PC-9 (cell line): ENCODE measurements at regions not wholly inside any gene's neighbourhood (a gene's known extent, or its start where the extent isn't known, plus 50 kb on each side); places are given as distances from the start of the nearest gene placed in this dataset.

Source experiments
- BruUV-seq: library from RNA; stranded (reverse); fragments of 400-500 nt; replicated peaks from 2 replicates; lab custom pipeline; 2021; lab: Mats Ljungman, UMichigan
- CTCF ChIA-PET: fragments of 300-600 bp; sonication (Branson Sonifier 250); formaldehyde crosslinking; loops from one replicate; lab custom pipeline; 2022; ENCODE audit warnings: antibody characterized with exemption; lab: Charles Lee
- POLR2A ChIA-PET: fragments of 300-600 bp; sonication (Branson Sonifier 250); formaldehyde crosslinking; loops from one replicate; lab custom pipeline; 2022; ENCODE audit warnings: antibody characterized with exemption; ENCODE audit not compliant: unreplicated experiment; lab: Charles Lee
- DNase-seq, 2 experiments: peaks; one replicate each; pipeline versions ENCODE4 v3.0.0 to v3.0.0-alpha.2; 2015 to 2022; ENCODE audit warnings: mixed read lengths in 1 of 2
- H2AFZ ChIP-seq: fragments of 200-600 bp; sonication (generic); 2 replicates; pipeline ENCODE4 v1.8.1; 2017; ENCODE audit warnings: antibody characterized with exemption
- H3F3A ChIP-seq: fragments of 200-600 bp; sonication (generic); 2 replicates; pipeline ENCODE4 v1.8.1; 2017; ENCODE audit warnings: antibody characterized with exemption, mild to moderate bottlenecking, low read depth; ENCODE audit not compliant: insufficient read depth
- H3K27ac ChIP-seq: fragments of 200-600 bp; sonication (generic); 2 replicates; pipeline ENCODE4 v1.6.1; 2016; ENCODE audit warnings: mixed run types
- H3K27me3 ChIP-seq: fragments of 200-600 bp; sonication (generic); 2 replicates; pipeline ENCODE4 v1.6.1; 2016; ENCODE audit warnings: low read depth, mixed run types; ENCODE audit not compliant: insufficient read depth
- H3K36me3 ChIP-seq: fragments of 200-600 bp; sonication (generic); 2 replicates; pipeline ENCODE4 v1.6.1; 2016; ENCODE audit warnings: low read depth, mixed run types
- H3K4me1 ChIP-seq: fragments of 200-600 bp; sonication (generic); replicated peaks from 2 replicates; pipeline ENCODE4 v1.6.1; 2016; ENCODE audit warnings: mixed run types; ENCODE audit not compliant: insufficient read depth
- H3K4me2 ChIP-seq: fragments of 200-600 bp; sonication (generic); 2 replicates; pipeline ENCODE4 v1.6.1; 2017; ENCODE audit warnings: mixed run types
- H3K4me3 ChIP-seq: fragments of 200-600 bp; sonication (generic); 2 replicates; pipeline ENCODE4 v1.6.1; 2016; ENCODE audit warnings: mixed run types
- H3K79me2 ChIP-seq: fragments of 200-600 bp; sonication (generic); 2 replicates; pipeline ENCODE4 v1.6.1; 2017; ENCODE audit warnings: low read depth, mixed run types
- H3K9me2 ChIP-seq: fragments of 200-600 bp; sonication (generic); 2 replicates; pipeline ENCODE4 v1.8.1; 2017; ENCODE audit warnings: mild to moderate bottlenecking; ENCODE audit not compliant: insufficient read depth
- H3K9me3 ChIP-seq: fragments of 200-600 bp; sonication (generic); 2 replicates; pipeline ENCODE4 v1.8.1; 2016; ENCODE audit warnings: low read depth; ENCODE audit not compliant: insufficient read depth
- H4K20me1 ChIP-seq: fragments of 200-600 bp; sonication (generic); 2 replicates; pipeline ENCODE4 v1.8.1; 2017; ENCODE audit not compliant: insufficient read depth
- EZH2 ChIP-seq: fragments of 200-600 bp; sonication (generic); IDR thresholded peaks from 2 replicates; pipeline ENCODE4 v1.8.0; 2017; ENCODE audit warnings: antibody characterized with exemption, low read depth
- intact Hi-C: fragments of 100-400 bp; cut with micrococcal nuclease; formaldehyde crosslinking; loops from one replicate; pipeline ENCODE4 v1.10.0; 2022; ENCODE audit not compliant: unreplicated experiment
- TF ChIP-seq, protein P1 (sequence below): fragments of 200-600 bp; sonication (generic); conservative IDR thresholded peaks from 2 replicates; pipeline ENCODE4 v1.6.1; 2017; ENCODE audit warnings: mixed run types, antibody characterized with exemption, mild to moderate bottlenecking, moderate library complexity

DNA sequence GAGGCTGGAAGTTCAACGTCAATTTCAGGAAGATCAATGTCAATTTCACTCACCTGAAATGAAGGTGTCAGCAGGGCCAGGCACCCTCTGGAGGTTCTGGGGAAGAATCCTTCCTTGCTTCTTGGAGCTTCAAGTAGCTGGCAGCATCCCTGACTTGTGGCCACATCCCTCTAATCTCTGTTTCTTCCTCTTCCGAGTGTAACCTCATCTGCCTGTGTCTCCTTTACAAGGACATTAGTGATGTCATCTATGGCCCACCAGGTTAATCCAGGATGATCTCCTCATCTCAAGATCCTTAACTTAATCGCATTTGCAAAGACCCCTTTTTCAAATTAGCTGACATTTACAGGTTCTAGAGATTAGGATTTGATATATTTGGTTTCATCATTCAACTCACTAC is 240.8 kb upstream of the MTNR1B start:
- no peaks in the 10 kb centered on the region for H3F3A ChIP-seq
- TF ChIP-seq EZH2: no peak
- ChIA-PET CTCF (interaction anchor here (0.6 kb wide), 1 partner anchor 250 kb away, joined by 3 read pairs; no protein-coding TSS in a partner anchor), POLR2A (interaction anchor here (0.6 kb wide), 1 partner anchor 369 kb away, joined by 4 read pairs; no protein-coding TSS in a partner anchor)
- H3K9me2 ChIP-seq: no peaks in the 10 kb centered on the region
- H3K9me3 ChIP-seq: no peaks in the 10 kb centered on the region
- H3K27ac ChIP-seq: no peak overlapping the region
- intact Hi-C loops: no loop called here
- BruUV-seq: no TSS peak
- no peaks in the 10 kb centered on the region for H3K36me3 ChIP-seq
- H2AFZ ChIP-seq: no peak overlapping the region
- H3K79me2 ChIP-seq: no peaks in the 10 kb centered on the region
- no peak for DNase-seq
- no peak overlapping the region for H3K4me2 ChIP-seq
- no peaks in the 10 kb centered on the region for H3K4me1 ChIP-seq
- no peak overlapping the region for H3K4me3 ChIP-seq
- no peaks in the 10 kb centered on the region for H3K27me3 ChIP-seq
- H4K20me1 ChIP-seq: no peaks in the 10 kb centered on the region

DNA sequence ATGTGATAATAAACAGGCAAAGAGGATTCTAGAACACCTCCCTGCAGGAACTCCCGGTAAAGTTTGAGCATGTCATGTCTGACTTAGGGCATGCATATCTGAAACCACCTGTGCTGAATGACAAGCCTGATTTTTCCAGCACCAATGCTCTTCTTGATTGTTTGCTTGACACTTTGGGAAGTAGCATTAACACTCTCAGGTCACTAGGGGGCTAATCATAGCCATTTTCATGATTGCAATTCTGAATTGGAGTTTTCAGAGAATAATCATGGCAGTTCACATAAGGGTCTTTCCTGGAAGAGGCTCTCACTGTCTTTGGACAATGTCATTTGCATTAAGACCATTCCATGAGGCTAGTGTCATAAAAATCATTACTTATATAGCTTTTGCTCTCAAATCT is 234.4 kb upstream of the MTNR1B start:
- Histone ChIP-seq H3K4me3 (no peak overlapping the region), H3K27ac (no peak overlapping the region), H3K27me3 (no peaks in the 10 kb centered on the region), H3K9me3 (no peaks in the 10 kb centered on the region), H2AFZ (no peak overlapping the region), H3K4me1 (no peaks in the 10 kb centered on the region), H3K79me2 (no peaks in the 10 kb centered on the region), H3K36me3 (no peaks in the 10 kb centered on the region), H4K20me1 (no peaks in the 10 kb centered on the region), H3K4me2 (no peak overlapping the region), H3F3A (no peaks in the 10 kb centered on the region), H3K9me2 (no peaks in the 10 kb centered on the region)
- TF ChIP-seq EZH2: no peak
- TF ChIP-seq, protein P1, sequence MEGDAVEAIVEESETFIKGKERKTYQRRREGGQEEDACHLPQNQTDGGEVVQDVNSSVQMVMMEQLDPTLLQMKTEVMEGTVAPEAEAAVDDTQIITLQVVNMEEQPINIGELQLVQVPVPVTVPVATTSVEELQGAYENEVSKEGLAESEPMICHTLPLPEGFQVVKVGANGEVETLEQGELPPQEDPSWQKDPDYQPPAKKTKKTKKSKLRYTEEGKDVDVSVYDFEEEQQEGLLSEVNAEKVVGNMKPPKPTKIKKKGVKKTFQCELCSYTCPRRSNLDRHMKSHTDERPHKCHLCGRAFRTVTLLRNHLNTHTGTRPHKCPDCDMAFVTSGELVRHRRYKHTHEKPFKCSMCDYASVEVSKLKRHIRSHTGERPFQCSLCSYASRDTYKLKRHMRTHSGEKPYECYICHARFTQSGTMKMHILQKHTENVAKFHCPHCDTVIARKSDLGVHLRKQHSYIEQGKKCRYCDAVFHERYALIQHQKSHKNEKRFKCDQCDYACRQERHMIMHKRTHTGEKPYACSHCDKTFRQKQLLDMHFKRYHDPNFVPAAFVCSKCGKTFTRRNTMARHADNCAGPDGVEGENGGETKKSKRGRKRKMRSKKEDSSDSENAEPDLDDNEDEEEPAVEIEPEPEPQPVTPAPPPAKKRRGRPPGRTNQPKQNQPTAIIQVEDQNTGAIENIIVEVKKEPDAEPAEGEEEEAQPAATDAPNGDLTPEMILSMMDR: peak; percentile 61
- CTCF ChIA-PET: no interaction called here
- POLR2A ChIA-PET: no interaction called here
- intact Hi-C loops: no loop called here
- DNase-seq: no peak
- no TSS peak for BruUV-seq

DNA sequence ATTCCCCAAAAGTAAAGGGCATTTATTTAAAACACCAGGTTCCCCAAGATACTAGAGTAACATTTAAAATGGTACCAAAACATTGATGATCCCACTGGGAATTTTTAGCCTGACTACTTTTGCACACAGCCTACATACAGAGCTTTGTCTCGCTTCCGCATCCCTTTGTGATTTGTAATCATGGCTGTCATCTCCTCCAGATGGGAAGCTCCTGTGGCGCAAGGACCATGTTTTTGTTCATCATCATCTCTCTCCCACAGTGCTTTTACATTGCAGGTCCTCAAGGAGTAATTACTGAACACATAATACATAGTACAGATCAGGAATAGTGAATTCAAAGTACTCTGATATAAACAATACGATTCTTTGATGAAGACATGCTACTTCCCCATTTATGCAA is 231.2 kb upstream of the MTNR1B start:
- POLR2A ChIA-PET: no interaction called here
- intact Hi-C loops: no loop called here

DNA sequence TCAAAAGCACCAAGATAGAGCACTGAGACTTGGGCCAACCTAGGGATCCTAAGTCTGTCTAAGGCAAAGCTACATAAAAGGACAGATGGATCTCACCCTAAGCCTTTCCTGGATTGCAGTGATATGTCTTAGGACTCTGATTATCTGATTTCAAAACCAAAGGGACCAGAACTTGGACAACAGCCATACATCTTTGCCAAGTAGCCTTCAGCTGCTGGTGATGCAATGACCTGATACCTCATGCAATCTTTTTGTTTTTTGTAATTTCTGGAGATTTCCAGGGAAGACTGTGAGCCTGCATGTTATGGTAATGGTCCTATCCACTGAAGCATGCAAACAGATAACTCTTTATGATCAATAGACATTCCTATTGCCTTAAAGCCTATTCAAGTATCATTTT is 230.4 kb upstream of the MTNR1B start:
- no peak overlapping the region for H3K4me3 ChIP-seq
- H3K9me2 ChIP-seq: no peaks in the 10 kb centered on the region
- DNase-seq: no peak
- TF ChIP-seq EZH2: no peak
- TF ChIP-seq, protein P1: no peak
- H3K4me2 ChIP-seq: no peak overlapping the region
- intact Hi-C loops: no loop called here
- no peaks in the 10 kb centered on the region for H3K36me3 ChIP-seq
- no peaks in the 10 kb centered on the region for H4K20me1 ChIP-seq
- no peaks in the 10 kb centered on the region for H3K79me2 ChIP-seq
- POLR2A ChIA-PET: no interaction called here
- no peak overlapping the region for H2AFZ ChIP-seq
- CTCF ChIA-PET: no interaction called here
- H3K9me3 ChIP-seq: no peaks in the 10 kb centered on the region
- no peak overlapping the region for H3K27ac ChIP-seq
- H3K27me3 ChIP-seq: no peaks in the 10 kb centered on the region
- no peaks in the 10 kb centered on the region for H3K4me1 ChIP-seq
- no peaks in the 10 kb centered on the region for H3F3A ChIP-seq
- BruUV-seq: no TSS peak

More for the DNA sequence above, 231.2 kb upstream of the MTNR1B start:
- H3K27ac ChIP-seq: no peak overlapping the region
- H4K20me1 ChIP-seq: no peaks in the 10 kb centered on the region
- H3K4me3 ChIP-seq: no peak overlapping the region
- H3K4me1 ChIP-seq: no peaks in the 10 kb centered on the region
- H2AFZ ChIP-seq: no peak overlapping the region
- TF ChIP-seq EZH2: no peak
- H3K27me3 ChIP-seq: no peaks in the 10 kb centered on the region
- no peaks in the 10 kb centered on the region for H3K9me3 ChIP-seq
- no peaks in the 10 kb centered on the region for H3K36me3 ChIP-seq
- H3K79me2 ChIP-seq: no peaks in the 10 kb centered on the region
- no peaks in the 10 kb centered on the region for H3F3A ChIP-seq
- no peak for DNase-seq
- BruUV-seq: no TSS peak
- no peaks in the 10 kb centered on the region for H3K9me2 ChIP-seq
- no peak overlapping the region for H3K4me2 ChIP-seq
- CTCF ChIA-PET: no interaction called here
